ENCODE measurements at regions not wholly inside any gene's neighbourhood (a gene's known extent, or its start where the extent isn't known, plus 50 kb on each side); places are given as distances from the start of the nearest gene placed in this dataset.
"Not testable (repeated sequence)": the region's sequence is repeated elsewhere in the genome, so short reads cannot be mapped to it uniquely, and the experiment has no call there.

DNA sequence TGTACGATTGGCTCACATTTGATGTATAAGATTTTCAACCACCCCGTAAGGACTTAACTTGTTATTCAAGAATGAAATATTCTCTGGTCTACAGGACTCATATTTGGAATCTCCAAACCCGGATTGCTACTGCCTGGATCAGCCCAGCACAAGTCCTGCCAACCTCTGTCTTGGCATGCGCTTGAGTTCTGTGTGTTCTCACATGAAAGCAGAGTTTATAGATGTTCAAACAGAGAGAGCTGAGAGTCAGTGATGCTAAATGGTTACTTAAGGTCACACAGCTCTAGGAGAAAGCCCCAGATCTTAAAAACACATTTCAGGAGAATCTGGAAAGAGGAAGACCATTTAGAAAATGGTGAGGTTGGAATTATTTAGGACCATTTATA is 268.0 kb upstream of the TBL1XR1 start:
- no peak for DNase-seq (ENCODE audit: low read depth, low spot score)
- no peaks in the 10 kb centered on the region for H3K9me3 ChIP-seq (ENCODE audit: control insufficient read depth, insufficient read depth, low read length)
- ChIA-PET POLR2A (no interaction called here), CTCF (interaction anchor here (0.6 kb wide), 1 partner anchor 137 kb away, joined by 4 read pairs; no protein-coding TSS in a partner anchor)
- TF ChIP-seq, protein P1, sequence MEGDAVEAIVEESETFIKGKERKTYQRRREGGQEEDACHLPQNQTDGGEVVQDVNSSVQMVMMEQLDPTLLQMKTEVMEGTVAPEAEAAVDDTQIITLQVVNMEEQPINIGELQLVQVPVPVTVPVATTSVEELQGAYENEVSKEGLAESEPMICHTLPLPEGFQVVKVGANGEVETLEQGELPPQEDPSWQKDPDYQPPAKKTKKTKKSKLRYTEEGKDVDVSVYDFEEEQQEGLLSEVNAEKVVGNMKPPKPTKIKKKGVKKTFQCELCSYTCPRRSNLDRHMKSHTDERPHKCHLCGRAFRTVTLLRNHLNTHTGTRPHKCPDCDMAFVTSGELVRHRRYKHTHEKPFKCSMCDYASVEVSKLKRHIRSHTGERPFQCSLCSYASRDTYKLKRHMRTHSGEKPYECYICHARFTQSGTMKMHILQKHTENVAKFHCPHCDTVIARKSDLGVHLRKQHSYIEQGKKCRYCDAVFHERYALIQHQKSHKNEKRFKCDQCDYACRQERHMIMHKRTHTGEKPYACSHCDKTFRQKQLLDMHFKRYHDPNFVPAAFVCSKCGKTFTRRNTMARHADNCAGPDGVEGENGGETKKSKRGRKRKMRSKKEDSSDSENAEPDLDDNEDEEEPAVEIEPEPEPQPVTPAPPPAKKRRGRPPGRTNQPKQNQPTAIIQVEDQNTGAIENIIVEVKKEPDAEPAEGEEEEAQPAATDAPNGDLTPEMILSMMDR (IDR thresholded peaks at IDR 0.05; ENCODE audit: low read depth, low read length) = no peak
- no peaks in the 10 kb centered on the region for H3K27me3 ChIP-seq (ENCODE audit: control insufficient read depth, insufficient read depth, low read length)
- H3K4me3 ChIP-seq (ENCODE audit: low read depth, low read length) = no peak overlapping the region
- no peak overlapping the region for H3K27ac ChIP-seq (ENCODE audit: low read depth, low read length)

DNA sequence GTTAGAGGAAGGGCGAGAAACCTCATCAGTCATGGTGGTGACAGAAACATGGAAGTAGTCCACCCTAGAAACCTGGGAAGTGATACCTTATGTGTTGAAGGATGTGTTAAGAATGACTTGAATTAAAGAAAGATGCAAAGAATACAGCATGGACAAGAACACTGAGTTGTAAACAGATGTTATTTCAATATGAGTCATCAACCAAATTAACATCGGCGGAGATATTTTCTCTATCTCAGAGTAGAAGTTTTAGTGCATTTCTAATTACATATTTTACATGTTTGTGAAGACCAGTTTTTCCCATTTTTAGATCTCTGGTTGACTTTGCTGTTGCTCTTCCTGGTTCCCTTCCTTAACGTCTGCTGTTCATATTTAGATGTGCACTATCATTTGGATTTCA is 268.8 kb upstream of the TBL1XR1 start:
- H3K4me3 ChIP-seq (ENCODE audit: low read depth, low read length) = no peak overlapping the region
- POLR2A ChIA-PET = no interaction called here
- H3K27ac ChIP-seq (ENCODE audit: low read depth, low read length) = no peak overlapping the region
- no peak for DNase-seq (ENCODE audit: low read depth, low spot score)
- CTCF ChIA-PET = interaction anchor here (0.6 kb wide), 1 partner anchor 12 kb away, joined by 3 read pairs; no protein-coding TSS in a partner anchor
- TF ChIP-seq, protein P1 (IDR thresholded peaks at IDR 0.05; ENCODE audit: low read depth, low read length) = no peak
- no peaks in the 10 kb centered on the region for H3K27me3 ChIP-seq (ENCODE audit: control insufficient read depth, insufficient read depth, low read length)
- H3K9me3 ChIP-seq (ENCODE audit: control insufficient read depth, insufficient read depth, low read length) = no peaks in the 10 kb centered on the region

DNA sequence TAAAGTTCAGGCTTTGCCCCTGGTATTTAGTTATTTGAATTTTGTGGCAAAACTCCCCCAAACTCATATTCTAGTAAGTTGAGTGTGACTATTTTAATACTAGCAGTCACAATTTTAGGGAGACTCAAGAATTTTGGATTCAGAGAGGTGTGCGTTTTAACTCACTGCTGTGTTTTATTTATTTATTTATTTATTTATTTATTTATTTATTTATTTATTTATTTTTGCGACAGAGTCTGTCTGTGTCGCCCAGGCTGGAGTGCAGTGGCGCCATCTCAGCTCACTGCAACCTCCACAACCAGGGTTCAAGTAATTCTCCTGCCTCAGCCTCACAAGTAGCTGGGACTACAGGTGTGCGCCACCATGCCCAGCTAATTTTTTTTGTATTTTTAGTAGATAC is 269.3 kb upstream of the TBL1XR1 start:
- POLR2A ChIA-PET; DNase-seq (ENCODE audit: low read depth, low spot score); H3K9me3 ChIP-seq (ENCODE audit: control insufficient read depth, insufficient read depth, low read length); H3K27ac ChIP-seq (ENCODE audit: low read depth, low read length); H3K27me3 ChIP-seq (ENCODE audit: control insufficient read depth, insufficient read depth, low read length); H3K4me3 ChIP-seq (ENCODE audit: low read depth, low read length): not testable (repeated sequence)
- CTCF ChIA-PET = interaction anchor here (0.6 to 1.2 kb wide), 2 partner anchors 11 to 15 kb away, joined by 3 read pairs; no protein-coding TSS in a partner anchor

DNA sequence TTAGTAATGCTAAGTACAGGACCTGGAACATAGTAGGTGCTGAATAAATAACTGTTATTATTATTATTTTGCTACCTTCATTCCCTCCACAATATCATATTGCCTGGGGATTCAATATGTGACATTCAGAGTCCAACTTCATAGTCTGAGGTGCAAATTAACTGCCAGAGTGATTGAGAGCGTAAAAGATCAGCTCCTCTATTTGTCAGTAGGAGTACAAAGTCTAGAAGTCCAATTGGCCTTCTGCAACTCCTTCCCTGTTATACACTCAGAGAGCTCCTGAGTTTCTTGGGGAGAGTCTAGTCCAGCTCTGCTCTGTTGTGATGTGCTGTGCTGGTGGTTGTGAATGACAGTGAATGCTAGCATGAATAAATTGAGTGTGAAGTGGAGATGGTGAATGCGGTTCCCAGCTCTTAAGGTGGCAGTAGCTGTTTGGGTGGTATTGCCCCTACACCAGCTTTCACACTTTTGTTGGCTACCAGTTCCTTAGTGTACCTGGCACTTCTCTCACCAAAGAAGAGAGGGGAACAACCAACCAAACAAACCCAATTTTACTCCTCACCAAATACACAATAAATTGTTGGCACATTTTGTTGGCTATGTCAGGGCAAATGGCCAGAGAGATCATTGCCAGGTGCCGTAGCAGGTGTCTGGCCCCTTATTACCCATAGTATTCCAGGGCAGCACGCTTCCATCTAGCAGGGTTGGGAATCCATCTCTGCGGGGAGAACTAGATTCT is 270.1 kb upstream of the TBL1XR1 start:
- ChIA-PET POLR2A (interaction anchor here (0.6 kb wide), 1 partner anchor 14 kb away, joined by 4 read pairs; no protein-coding TSS in a partner anchor), CTCF (interaction anchor here (1.2 kb wide), 1 partner anchor 15 kb away, joined by 3 read pairs; no protein-coding TSS in a partner anchor)
- H3K27me3 ChIP-seq (ENCODE audit: control insufficient read depth, insufficient read depth, low read length) = no peaks in the 10 kb centered on the region
- H3K27ac ChIP-seq (ENCODE audit: low read depth, low read length) = no peak overlapping the region
- DNase-seq (ENCODE audit: low read depth, low spot score) = no peak
- H3K9me3 ChIP-seq (ENCODE audit: control insufficient read depth, insufficient read depth, low read length) = no peaks in the 10 kb centered on the region
- no peak overlapping the region for H3K4me3 ChIP-seq (ENCODE audit: low read depth, low read length)
- TF ChIP-seq, protein P1 (IDR thresholded peaks at IDR 0.05; ENCODE audit: low read depth, low read length) = no peak

DNA sequence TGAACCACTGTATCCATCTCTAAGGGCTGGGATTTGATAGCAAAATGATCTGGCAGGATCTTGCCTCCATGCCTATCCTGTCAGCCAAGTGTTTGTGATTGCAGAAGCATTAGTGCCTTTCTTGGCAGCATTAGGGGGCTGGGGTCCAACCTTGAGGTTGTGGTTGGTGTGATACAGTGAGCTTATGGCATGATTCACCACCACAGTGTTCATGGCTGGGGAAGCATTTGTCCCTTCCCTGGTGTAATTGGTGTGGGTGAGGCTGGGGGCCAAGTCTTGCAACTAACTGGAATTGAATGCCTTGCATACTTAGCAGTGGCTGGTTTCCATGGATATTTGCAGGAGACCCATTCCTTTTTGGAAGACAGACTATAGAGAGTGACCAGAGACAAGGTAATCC is 271.0 kb upstream of the TBL1XR1 start:
- ChIA-PET POLR2A (no interaction called here), CTCF (no interaction called here)
- DNase-seq (ENCODE audit: low read depth, low spot score) = peak; percentile 87
- Histone ChIP-seq H3K9me3 (ENCODE audit: control insufficient read depth, insufficient read depth, low read length) (no peaks in the 10 kb centered on the region), H3K27ac (ENCODE audit: low read depth, low read length) (peak overlapping the region; percentile 32), H3K4me3 (ENCODE audit: low read depth, low read length) (no peak overlapping the region), H3K27me3 (ENCODE audit: control insufficient read depth, insufficient read depth, low read length) (no peaks in the 10 kb centered on the region)
- TF ChIP-seq, protein P1 (IDR thresholded peaks at IDR 0.05; ENCODE audit: low read depth, low read length) = no peak
